Neuron (in vitro differentiated cells): ENCODE measurements at regions not wholly inside any gene's neighbourhood (a gene's known extent, or its start where the extent isn't known, plus 50 kb on each side); places are given as distances from the start of the nearest gene placed in this dataset.

Experiments
- H2AFZ ChIP-seq: one replicate; pipeline ENCODE4 v1.6.1; 2013; ENCODE audit warnings: low read depth, mild to moderate bottlenecking, inconsistent platforms, low read length, moderate library complexity
- H3K27me3 ChIP-seq: one replicate; pipeline ENCODE4 v1.6.1; 2013; ENCODE audit warnings: low read length; ENCODE audit not compliant: insufficient read depth
- H3K36me3 ChIP-seq: one replicate; pipeline ENCODE4 v1.6.1; 2013; ENCODE audit warnings: low read length; ENCODE audit not compliant: insufficient read depth
- H3K4me1 ChIP-seq: one replicate; pipeline ENCODE4 v1.6.1; 2013; ENCODE audit warnings: low read length; ENCODE audit not compliant: insufficient read depth
- H3K4me3 ChIP-seq: 2 replicates; pipeline ENCODE4 v1.5.1; 2013; ENCODE audit warnings: mild to moderate bottlenecking, low read length, moderate library complexity
- H3K9me3 ChIP-seq: one replicate; pipeline ENCODE4 v1.6.1; 2013; ENCODE audit warnings: low read length

GRCh38 chr6:113423956-113424355 is 433.2 kb upstream of the MARCKS start:
- H3K9me3 ChIP-seq, result no peaks in the 10 kb centered on the region
- H3K4me1 ChIP-seq, result no peaks in the 10 kb centered on the region
- no peak overlapping the region for H2AFZ ChIP-seq
- no peak overlapping the region for H3K4me3 ChIP-seq
- no peaks in the 10 kb centered on the region for H3K36me3 ChIP-seq
- no peaks in the 10 kb centered on the region for H3K27me3 ChIP-seq

GRCh38 chr6:113425977-113426660 is 431.0 kb upstream of the MARCKS start:
- Histone ChIP-seq H3K9me3 (no peaks in the 10 kb centered on the region), H3K4me1 (no peaks in the 10 kb centered on the region), H3K36me3 (no peaks in the 10 kb centered on the region), H3K27me3 (no peaks in the 10 kb centered on the region), H2AFZ (no peak overlapping the region), H3K4me3 (no peak overlapping the region)

GRCh38 chr6:113427617-113428016 is 429.5 kb upstream of the MARCKS start:
- no peaks in the 10 kb centered on the region for H3K36me3 ChIP-seq
- no peak overlapping the region for H2AFZ ChIP-seq
- no peak overlapping the region for H3K4me3 ChIP-seq
- H3K27me3 ChIP-seq, result no peaks in the 10 kb centered on the region
- H3K9me3 ChIP-seq, result no peaks in the 10 kb centered on the region
- no peaks in the 10 kb centered on the region for H3K4me1 ChIP-seq

- Histone ChIP-seq H3K36me3 (no peaks in the 10 kb centered on the region), H3K9me3 (no peaks in the 10 kb centered on the region), H3K27me3 (no peaks in the 10 kb centered on the region), H3K4me1 (no peaks in the 10 kb centered on the region), H2AFZ (no peak overlapping the region), H3K4me3 (no peak overlapping the region)
Measured at GRCh38 chr6:113428702-113429101, 428.4 kb upstream of the MARCKS start.

GRCh38 chr6:113432521-113433334 is 424.4 kb upstream of the MARCKS start:
- Histone ChIP-seq H3K4me1 (no peaks in the 10 kb centered on the region), H2AFZ (no peak overlapping the region), H3K4me3 (no peak overlapping the region), H3K9me3 (no peaks in the 10 kb centered on the region), H3K36me3 (no peaks in the 10 kb centered on the region), H3K27me3 (no peaks in the 10 kb centered on the region)

GRCh38 chr6:113433335-113433991 is 423.7 kb upstream of the MARCKS start:
- Histone ChIP-seq H3K4me1 (no peaks in the 10 kb centered on the region), H3K9me3 (no peaks in the 10 kb centered on the region), H3K4me3 (no peak overlapping the region), H2AFZ (no peak overlapping the region), H3K27me3 (no peaks in the 10 kb centered on the region), H3K36me3 (no peaks in the 10 kb centered on the region)

- H3K9me3 ChIP-seq, result no peaks in the 10 kb centered on the region
- no peak overlapping the region for H2AFZ ChIP-seq
- H3K4me1 ChIP-seq, result no peaks in the 10 kb centered on the region
- H3K36me3 ChIP-seq, result no peaks in the 10 kb centered on the region
- H3K4me3 ChIP-seq, result no peak overlapping the region
- H3K27me3 ChIP-seq, result no peaks in the 10 kb centered on the region
Measured at GRCh38 chr6:113434641-113435040, 422.5 kb upstream of the MARCKS start.

- no peak overlapping the region for H2AFZ ChIP-seq
- H3K36me3 ChIP-seq, result no peaks in the 10 kb centered on the region
- H3K4me3 ChIP-seq, result no peak overlapping the region
- H3K27me3 ChIP-seq, result no peaks in the 10 kb centered on the region
- no peaks in the 10 kb centered on the region for H3K9me3 ChIP-seq
- peaks cover 6% of the 10 kb centered on the region for H3K4me1 ChIP-seq
Measured at GRCh38 chr6:113437566-113437965, 419.6 kb upstream of the MARCKS start.

GRCh38 chr6:113439866-113440265 is 417.3 kb upstream of the MARCKS start:
- Histone ChIP-seq H3K4me1 (peaks cover 6% of the 10 kb centered on the region), H3K36me3 (no peaks in the 10 kb centered on the region), H2AFZ (no peak overlapping the region), H3K27me3 (no peaks in the 10 kb centered on the region), H3K9me3 (no peaks in the 10 kb centered on the region), H3K4me3 (no peak overlapping the region)

GRCh38 chr6:113442040-113442439 is 415.1 kb upstream of the MARCKS start:
- Histone ChIP-seq H3K36me3 (no peaks in the 10 kb centered on the region), H2AFZ (no peak overlapping the region), H3K4me3 (no peak overlapping the region), H3K4me1 (peaks cover 6% of the 10 kb centered on the region), H3K27me3 (no peaks in the 10 kb centered on the region), H3K9me3 (no peaks in the 10 kb centered on the region)

- Histone ChIP-seq H2AFZ (no peak overlapping the region), H3K36me3 (no peaks in the 10 kb centered on the region), H3K4me1 (peaks cover 19% of the 10 kb centered on the region), H3K27me3 (no peaks in the 10 kb centered on the region), H3K4me3 (no peak overlapping the region), H3K9me3 (no peaks in the 10 kb centered on the region)
Measured at GRCh38 chr6:113445201-113445600, 411.9 kb upstream of the MARCKS start.

GRCh38 chr6:113447088-113447831 is 409.9 kb upstream of the MARCKS start:
- peaks cover 27% of the 10 kb centered on the region for H3K4me1 ChIP-seq
- H2AFZ ChIP-seq, result no peak overlapping the region
- no peak overlapping the region for H3K4me3 ChIP-seq
- H3K36me3 ChIP-seq, result no peaks in the 10 kb centered on the region
- no peaks in the 10 kb centered on the region for H3K9me3 ChIP-seq
- H3K27me3 ChIP-seq, result no peaks in the 10 kb centered on the region

GRCh38 chr6:113449051-113449450 is 408.1 kb upstream of the MARCKS start:
- Histone ChIP-seq H3K36me3 (no peaks in the 10 kb centered on the region), H3K4me1 (peaks cover 27% of the 10 kb centered on the region), H3K4me3 (no peak overlapping the region), H3K9me3 (no peaks in the 10 kb centered on the region), H3K27me3 (no peaks in the 10 kb centered on the region), H2AFZ (no peak overlapping the region)
